H1 (cell line): ENCODE measurements at regions not wholly inside any gene's neighbourhood (a gene's known extent, or its start where the extent isn't known, plus 50 kb on each side); places are given as distances from the start of the nearest gene placed in this dataset.

Experiments used
- CTCF ChIA-PET: fragments of 300-600 bp; sonication (Branson Sonifier 250); formaldehyde crosslinking; loops from one replicate; lab custom pipeline; 2021; ENCODE audit not compliant: partially characterized antibody; lab: Charles Lee
- POLR2A ChIA-PET: fragments of 300-600 bp; sonication (Branson Sonifier 250); formaldehyde crosslinking; loops from one replicate; lab custom pipeline; 2021; ENCODE audit warnings: inconsistent platforms; ENCODE audit not compliant: partially characterized antibody; lab: Charles Lee
- DNase-seq, 2 experiments: peaks; one replicate each; pipeline versions ENCODE4 v3.0.0 to v3.0.0-alpha.2; 2010 to 2022; ENCODE audit warnings: low spot score in 2 of 2, low read depth in 1 of 2, mixed read lengths in 1 of 2
- FAIRE-seq: peaks from 2 replicates; lab custom pipeline; 2011; peaks lifted over from hg19 to GRCh38; lab: Jason Lieb, UNC
- H2AFZ ChIP-seq: 2 replicates; pipeline ENCODE4 v1.8.1; 2012; ENCODE audit warnings: low read length, inconsistent platforms
- H2AK5ac ChIP-seq: 2 replicates; pipeline ENCODE4 v1.6.1; 2013; ENCODE audit warnings: low read depth, low read length
- H2BK120ac ChIP-seq: replicated peaks from 2 replicates; pipeline ENCODE3; 2013; ENCODE audit warnings: low read depth, low read length, inconsistent platforms
- H2BK12ac ChIP-seq: 2 replicates; pipeline ENCODE4 v1.6.1; 2013; ENCODE audit warnings: low read depth, low read length
- H2BK15ac ChIP-seq: 2 replicates; pipeline ENCODE4 v1.6.1; 2013; ENCODE audit warnings: low read length
- H2BK20ac ChIP-seq: 2 replicates; pipeline ENCODE4 v1.6.1; 2013; ENCODE audit warnings: low read length
- H2BK5ac ChIP-seq: 2 replicates; pipeline ENCODE4 v1.6.1; 2013; ENCODE audit warnings: low read depth, low read length
- H3K14ac ChIP-seq: 2 replicates; pipeline ENCODE4 v1.6.1; 2013; ENCODE audit warnings: inconsistent platforms; ENCODE audit not compliant: insufficient read length
- H3K18ac ChIP-seq: 2 replicates; pipeline ENCODE4 v1.6.1; 2013; ENCODE audit warnings: low read length; ENCODE audit errors: extremely low read depth
- H3K23ac ChIP-seq: 2 replicates; pipeline ENCODE4 v1.6.1; 2013; ENCODE audit warnings: inconsistent platforms; ENCODE audit not compliant: insufficient read length
- H3K23me2 ChIP-seq: 2 replicates; pipeline ENCODE4 v1.6.1; 2013; ENCODE audit warnings: low read depth, low read length
- H3K27ac ChIP-seq: 2 replicates; pipeline ENCODE4 v1.6.1; 2011; ENCODE audit warnings: low read depth, low read length, inconsistent platforms
- H3K27me3 ChIP-seq, 4 experiments: replicated peaks in 1 of 4; 1 replicate in 1 of 4; 2 replicates in 3 of 4; pipeline versions ENCODE4 v1.6.1 to v1.8.1; 2011 to 2013; ENCODE audit warnings: low read length in 3 of 4, mild to moderate bottlenecking in 3 of 4, inconsistent platforms in 2 of 4, mixed read lengths in 2 of 4, moderate library complexity in 1 of 4; ENCODE audit not compliant: control insufficient read depth in 3 of 4, insufficient read depth in 3 of 4; ENCODE audit errors: extremely low read depth in 1 of 4
- H3K36me3 ChIP-seq, 4 experiments: 2 replicates each; pipeline versions ENCODE4 v1.6.1 to v1.8.1; 2011 to 2013; ENCODE audit warnings: mild to moderate bottlenecking in 4 of 4, low read length in 3 of 4, moderate library complexity in 2 of 4, control low read depth in 1 of 4, inconsistent platforms in 1 of 4; ENCODE audit not compliant: insufficient read depth in 4 of 4, control insufficient read depth in 2 of 4
- H3K4ac ChIP-seq: replicated peaks from 2 replicates; pipeline ENCODE3; 2013; ENCODE audit warnings: low read length, low read depth, mixed read lengths, inconsistent platforms; ENCODE audit not compliant: insufficient read length
- H3K4me1 ChIP-seq, 4 experiments: replicated peaks in 1 of 4; 1 replicate in 1 of 4; 2 replicates in 3 of 4; pipeline versions ENCODE4 v1.6.1 to v1.8.1; 2011 to 2013; ENCODE audit warnings: low read length in 3 of 4, inconsistent platforms in 2 of 4, mixed read lengths in 1 of 4; ENCODE audit not compliant: insufficient read depth in 4 of 4, control insufficient read depth in 3 of 4
- H3K4me2 ChIP-seq, 2 experiments: 2 replicates each; pipeline versions ENCODE4 v1.6.1 to v1.8.1; 2011 to 2013; ENCODE audit warnings: low read depth in 2 of 2, low read length in 2 of 2, control low read depth in 1 of 2, inconsistent platforms in 1 of 2, mild to moderate bottlenecking in 1 of 2; ENCODE audit not compliant: insufficient read depth in 1 of 2
- H3K4me3 ChIP-seq, 4 experiments: fragments of 200-600, 300-600 bp in 1 of 4; sonication (generic), shearing (Covaris generic), sonication (Bioruptor Twin) in 1 of 4; 2 replicates each; pipeline versions ENCODE4 v1.5.1 to v1.8.1; 2011 to 2016; ENCODE audit warnings: low read length in 4 of 4, low read depth in 3 of 4, control low read depth in 2 of 4, inconsistent platforms in 2 of 4, mild to moderate bottlenecking in 2 of 4, mixed read lengths in 1 of 4, moderate library complexity in 1 of 4; ENCODE audit not compliant: insufficient read depth in 2 of 4; ENCODE audit errors: extremely low read depth in 1 of 4
- H3K56ac ChIP-seq: replicated peaks from 2 replicates; pipeline ENCODE3; 2013; ENCODE audit warnings: low read depth, mild to moderate bottlenecking, mixed read lengths, low read length, inconsistent platforms; ENCODE audit not compliant: insufficient read length
- H3K79me1 ChIP-seq: 2 replicates; pipeline ENCODE4 v1.6.1; 2013; ENCODE audit warnings: low read depth, low read length, control low read depth
- H3K79me2 ChIP-seq, 2 experiments: 2 replicates each; pipeline versions ENCODE4 v1.6.1 to v1.8.1; 2012 to 2013; ENCODE audit warnings: low read length in 2 of 2, mild to moderate bottlenecking in 2 of 2, inconsistent platforms in 1 of 2; ENCODE audit not compliant: insufficient read depth in 2 of 2, control insufficient read depth in 1 of 2
- H3K9ac ChIP-seq, 4 experiments: replicated peaks in 1 of 4; 1 replicate in 1 of 4; 2 replicates in 3 of 4; pipeline versions ENCODE4 v1.6.1 to v1.8.1; 2011 to 2013; ENCODE audit warnings: low read depth in 3 of 4, low read length in 3 of 4, control low read depth in 2 of 4, mild to moderate bottlenecking in 2 of 4, moderate library complexity in 2 of 4, inconsistent platforms in 1 of 4; ENCODE audit errors: extremely low read depth in 1 of 4
- H3K9me3 ChIP-seq, 2 experiments: 2 replicates each; pipeline versions ENCODE4 v1.6.1 to v1.8.1; 2012 to 2013; ENCODE audit warnings: mild to moderate bottlenecking in 2 of 2, moderate library complexity in 2 of 2, control low read depth in 1 of 2, inconsistent platforms in 1 of 2, low read depth in 1 of 2, low read length in 1 of 2, mixed read lengths in 1 of 2; ENCODE audit not compliant: insufficient read depth in 2 of 2
- H4K20me1 ChIP-seq, 2 experiments: replicated peaks in 1 of 2; 2 replicates each; pipeline versions ENCODE3 to v1.8.1; 2011 to 2013; ENCODE audit warnings: inconsistent platforms in 2 of 2, low read length in 2 of 2, mild to moderate bottlenecking in 1 of 2; ENCODE audit not compliant: insufficient read depth in 2 of 2, control insufficient read depth in 1 of 2
- H4K5ac ChIP-seq: 2 replicates; pipeline ENCODE4 v1.6.1; 2013; ENCODE audit warnings: low read length, low read depth, mixed read lengths, inconsistent platforms; ENCODE audit not compliant: insufficient read length
- H4K8ac ChIP-seq: 2 replicates; pipeline ENCODE4 v1.8.0; 2013; ENCODE audit warnings: mild to moderate bottlenecking, moderate library complexity, low read length, inconsistent platforms; ENCODE audit not compliant: insufficient read depth; ENCODE audit errors: extremely low read depth
- H4K91ac ChIP-seq: replicated peaks from 2 replicates; pipeline ENCODE3; 2013; ENCODE audit warnings: low read length, mixed read lengths, inconsistent platforms; ENCODE audit not compliant: insufficient read length
- BACH1 ChIP-seq: IDR thresholded peaks from 2 replicates; pipeline ENCODE4 v1.6.1; 2012; ENCODE audit warnings: low read length, improper control_type of control experiment
- CHD2 ChIP-seq: IDR thresholded peaks from 2 replicates; pipeline ENCODE4 v1.6.1; 2012; ENCODE audit warnings: low read length, improper control_type of control experiment
- JUND ChIP-seq: IDR thresholded peaks from 2 replicates; pipeline ENCODE4 v1.6.1; 2011; ENCODE audit warnings: mild to moderate bottlenecking, improper control_type of control experiment, low read length
- NRF1 ChIP-seq: IDR thresholded peaks from 2 replicates; pipeline ENCODE4 v1.6.1; 2011; ENCODE audit warnings: mild to moderate bottlenecking, low read depth, low read length, improper control_type of control experiment
- TAF1 ChIP-seq: IDR thresholded peaks from 2 replicates; pipeline ENCODE4 v1.6.1; 2011; ENCODE audit warnings: mild to moderate bottlenecking, low read depth, low read length
- TBP ChIP-seq: IDR thresholded peaks from 2 replicates; pipeline ENCODE4 v1.6.1; 2011; ENCODE audit warnings: low read depth, low read length, improper control_type of control experiment
- WGBS, 2 experiments: shearing (Covaris generic) in 1 of 2; methylation state at CpG; one replicate each; pipeline versions ENCODE4 v1.1.6 to v1.1.7; 2013 to 2015; ENCODE audit warnings: low lambda C conversion rate in 2 of 2, mixed read lengths in 2 of 2, inconsistent platforms in 1 of 2, low coverage in 1 of 2, missing lambda C conversion rate in 1 of 2; ENCODE audit not compliant: insufficient replicate concordance in 2 of 2, insufficient coverage in 1 of 2, insufficient read length in 1 of 2; ENCODE audit errors: extremely low coverage in 1 of 2, missing lambda C conversion rate in 1 of 2; 5-methylcytosine and 5-hydroxymethylcytosine counted together

- Histone ChIP-seq H2BK120ac (no peak overlapping the region), H3K36me3 (no peaks in the 10 kb centered on the region; a peak in 1 of 8 replicates), H2BK12ac (no peak overlapping the region), H2AK5ac (no peak overlapping the region), H3K9ac (no peak overlapping the region), H4K5ac (no peak overlapping the region), H3K79me2 (no peaks in the 10 kb centered on the region), H3K56ac (no peak overlapping the region), H2BK20ac (no peak overlapping the region), H4K20me1 (no peaks in the 10 kb centered on the region), H3K4me3 (no peak overlapping the region), H4K91ac (no peak overlapping the region), H3K27ac (no peak overlapping the region), H2AFZ (no peak overlapping the region), H2BK15ac (no peak overlapping the region), H3K23me2 (no peaks in the 10 kb centered on the region), H3K14ac (no peak overlapping the region), H3K23ac (no peak overlapping the region), H3K79me1 (no peaks in the 10 kb centered on the region), H4K8ac (no peak overlapping the region), H3K18ac (no peak overlapping the region), H3K4me1 (peaks cover 0 to 4% (median 0%) of the 10 kb centered on the region in 4 experiments; a peak in 2 of 7 replicates), H3K9me3 (peaks cover 9 to 19% of the 10 kb centered on the region in 2 experiments; a peak in 2 of 4 replicates), H2BK5ac (no peak overlapping the region), H3K4me2 (no peak overlapping the region), H3K27me3 (no peaks in the 10 kb centered on the region; a peak in 1 of 7 replicates), H3K4ac (no peak overlapping the region)
- TF ChIP-seq JUND (no peak), TAF1 (no peak), TBP (no peak), NRF1 (no peak), BACH1 (no peak), CHD2 (no peak)
- FAIRE-seq (no peak), DNase-seq (no peak)
- POLR2A ChIA-PET, result no interaction called here
- CTCF ChIA-PET, result no interaction called here
- 83% methylated on average over 3 of the region's 3 CpGs; no CpG with 5 or more reads in 1 of the 2 experiments for WGBS, 2 experiments
Observed at GRCh38 chr16:5330058-5330457, 232.5 kb upstream of the EEF2KMT start.
